MCF 10A (cell line): ENCODE measurements at regions not wholly inside any gene's neighbourhood (a gene's known extent, or its start where the extent isn't known, plus 50 kb on each side); places are given as distances from the start of the nearest gene placed in this dataset.
"Not testable (repeated sequence)": the region's sequence is repeated elsewhere in the genome, so short reads cannot be mapped to it uniquely, and the experiment has no call there.

Experiments used
- BruUV-seq: library from RNA; stranded (reverse); fragments of 400-500 nt; replicated peaks from 2 replicates; lab custom pipeline; 2021; lab: Mats Ljungman, UMichigan
- CTCF ChIA-PET: fragments of 300-600 bp; sonication (Branson Sonifier 250); formaldehyde crosslinking; extraction: SDS; loops from one replicate; lab custom pipeline; 2021; ENCODE audit warnings: antibody characterized with exemption, inconsistent platforms; lab: Yijun Ruan, JAX
- POLR2A ChIA-PET: fragments of 300-600, 350-650 bp; sonication (Branson Sonifier 250); formaldehyde crosslinking; extraction: SDS; loops from one replicate; lab custom pipeline; 2020; ENCODE audit warnings: antibody characterized with exemption, inconsistent platforms; lab: Yijun Ruan, JAX
- DNase-seq: peaks from one replicate; pipeline ENCODE4 v3.0.0-alpha.2; 2018; ENCODE audit not compliant: unreplicated experiment
- H3K27ac Mint-ChIP-seq: one replicate; pipeline ENCODE4 v1.8.0; 2022; ENCODE audit warnings: mild to moderate bottlenecking, low read depth, mixed read lengths; ENCODE audit not compliant: unreplicated experiment
- H3K27me3 Mint-ChIP-seq: one replicate; pipeline ENCODE4 v1.8.0; 2022; ENCODE audit warnings: mixed read lengths; ENCODE audit not compliant: insufficient read depth, unreplicated experiment
- H3K36me3 Mint-ChIP-seq: one replicate; pipeline ENCODE4 v1.8.0; 2022; ENCODE audit warnings: mild to moderate bottlenecking, moderate library complexity, mixed read lengths; ENCODE audit not compliant: insufficient read depth, unreplicated experiment
- H3K4me1 Mint-ChIP-seq: one replicate; pipeline ENCODE4 v1.8.0; 2022; ENCODE audit warnings: mixed read lengths; ENCODE audit not compliant: insufficient read depth, unreplicated experiment
- H3K4me3 Mint-ChIP-seq: one replicate; pipeline ENCODE4 v1.8.0; 2022; ENCODE audit warnings: mild to moderate bottlenecking, moderate library complexity, mixed read lengths; ENCODE audit not compliant: unreplicated experiment
- H3K9me3 Mint-ChIP-seq: one replicate; pipeline ENCODE4 v1.8.0; 2022; ENCODE audit warnings: mixed read lengths; ENCODE audit not compliant: unreplicated experiment
- intact Hi-C: fragments of 100-400 bp; cut with micrococcal nuclease; formaldehyde crosslinking; loops from 2 replicates; pipeline ENCODE4 v1.14.1; 2022
- TF ChIP-seq, protein P1 (sequence below): fragments of 200-600 bp; IDR thresholded peaks from one replicate; pipeline ENCODE4 v1.8.0; 2022; ENCODE audit warnings: antibody characterized with exemption, mild to moderate bottlenecking; ENCODE audit not compliant: unreplicated experiment

DNA sequence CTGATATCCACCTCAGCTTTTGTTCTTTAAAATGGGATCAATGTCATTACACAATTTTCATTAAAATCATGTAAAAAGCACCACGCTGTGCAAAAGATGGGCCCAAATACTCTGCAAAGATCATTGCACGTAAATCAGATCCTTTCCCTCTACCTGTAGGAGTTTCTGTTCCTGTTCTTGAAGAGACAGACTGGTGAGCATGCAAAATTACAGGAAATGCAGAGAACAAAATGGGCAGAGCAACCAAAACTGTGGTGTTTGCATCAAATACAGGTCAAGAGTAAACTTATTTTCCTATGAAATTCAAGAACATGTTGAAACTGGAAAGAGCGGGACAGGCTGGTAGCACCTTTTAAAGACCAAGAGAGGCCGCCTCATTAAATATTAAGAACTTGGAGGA lies 294.9 kb upstream of the ADGRL2 start:
- H3K4me1 Mint-ChIP-seq: no peaks in the 10 kb centered on the region
- no peaks in the 10 kb centered on the region for H3K27me3 Mint-ChIP-seq
- no peaks in the 10 kb centered on the region for H3K36me3 Mint-ChIP-seq
- intact Hi-C loops: no loop called here
- BruUV-seq: no TSS peak
- no peaks in the 10 kb centered on the region for H3K9me3 Mint-ChIP-seq
- no peak overlapping the region for H3K27ac Mint-ChIP-seq
- ChIA-PET CTCF (no interaction called here), POLR2A (no interaction called here)
- TF ChIP-seq, protein P1, sequence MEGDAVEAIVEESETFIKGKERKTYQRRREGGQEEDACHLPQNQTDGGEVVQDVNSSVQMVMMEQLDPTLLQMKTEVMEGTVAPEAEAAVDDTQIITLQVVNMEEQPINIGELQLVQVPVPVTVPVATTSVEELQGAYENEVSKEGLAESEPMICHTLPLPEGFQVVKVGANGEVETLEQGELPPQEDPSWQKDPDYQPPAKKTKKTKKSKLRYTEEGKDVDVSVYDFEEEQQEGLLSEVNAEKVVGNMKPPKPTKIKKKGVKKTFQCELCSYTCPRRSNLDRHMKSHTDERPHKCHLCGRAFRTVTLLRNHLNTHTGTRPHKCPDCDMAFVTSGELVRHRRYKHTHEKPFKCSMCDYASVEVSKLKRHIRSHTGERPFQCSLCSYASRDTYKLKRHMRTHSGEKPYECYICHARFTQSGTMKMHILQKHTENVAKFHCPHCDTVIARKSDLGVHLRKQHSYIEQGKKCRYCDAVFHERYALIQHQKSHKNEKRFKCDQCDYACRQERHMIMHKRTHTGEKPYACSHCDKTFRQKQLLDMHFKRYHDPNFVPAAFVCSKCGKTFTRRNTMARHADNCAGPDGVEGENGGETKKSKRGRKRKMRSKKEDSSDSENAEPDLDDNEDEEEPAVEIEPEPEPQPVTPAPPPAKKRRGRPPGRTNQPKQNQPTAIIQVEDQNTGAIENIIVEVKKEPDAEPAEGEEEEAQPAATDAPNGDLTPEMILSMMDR: no peak
- no peak for DNase-seq
- H3K4me3 Mint-ChIP-seq: no peak overlapping the region

DNA sequence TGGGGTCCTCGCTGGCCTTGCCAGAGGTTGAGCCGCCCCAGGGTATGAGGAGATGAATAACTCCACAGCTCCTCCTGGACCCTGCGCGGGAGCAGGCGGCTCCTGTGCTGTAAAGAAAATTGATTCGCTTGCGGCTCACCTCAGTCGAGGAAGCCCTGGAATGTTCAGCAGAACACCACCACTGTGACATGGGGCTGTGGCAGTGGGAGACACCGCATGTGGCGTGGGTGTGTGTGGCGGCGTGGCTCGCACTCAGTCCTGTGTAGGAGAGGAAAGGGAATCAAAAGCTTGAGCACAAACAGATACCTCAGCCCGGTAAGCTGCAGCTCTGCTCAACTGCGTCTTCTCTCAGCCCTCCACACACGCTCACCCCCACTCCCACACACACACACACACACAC lies 295.9 kb upstream of the ADGRL2 start:
- POLR2A ChIA-PET, H3K36me3 Mint-ChIP-seq, H3K4me3 Mint-ChIP-seq, H3K27me3 Mint-ChIP-seq, H3K27ac Mint-ChIP-seq, H3K4me1 Mint-ChIP-seq, DNase-seq, intact Hi-C loops, BruUV-seq, H3K9me3 Mint-ChIP-seq: not testable (repeated sequence)
- CTCF ChIA-PET: interaction anchor here (0.6 kb wide), 1 partner anchor 159 kb away, joined by 3 read pairs; no protein-coding TSS in a partner anchor

GRCh38 chr1:81502705-81503104 lies 298.0 kb upstream of the ADGRL2 start:
- H3K9me3 Mint-ChIP-seq, H3K27ac Mint-ChIP-seq, BruUV-seq, H3K4me3 Mint-ChIP-seq, CTCF ChIA-PET, DNase-seq, H3K27me3 Mint-ChIP-seq, POLR2A ChIA-PET, intact Hi-C loops, H3K36me3 Mint-ChIP-seq, H3K4me1 Mint-ChIP-seq: not testable (repeated sequence)

GRCh38 chr1:81501485-81501884 lies 299.2 kb upstream of the ADGRL2 start:
- intact Hi-C loops, H3K27ac Mint-ChIP-seq, H3K9me3 Mint-ChIP-seq, DNase-seq, H3K4me1 Mint-ChIP-seq, H3K36me3 Mint-ChIP-seq, CTCF ChIA-PET, BruUV-seq, H3K4me3 Mint-ChIP-seq, H3K27me3 Mint-ChIP-seq: not testable (repeated sequence)
- POLR2A ChIA-PET: interaction anchor here (0.7 kb wide), 1 partner anchor 11 kb away, joined by 3 read pairs; no protein-coding TSS in a partner anchor

- no peaks in the 10 kb centered on the region for H3K9me3 Mint-ChIP-seq
- H3K27me3 Mint-ChIP-seq: no peaks in the 10 kb centered on the region
- CTCF ChIA-PET: interaction anchor here (0.5 to 1.0 kb wide), 3 partner anchors 75 to 278 kb away, joined by 3 to 5 read pairs (median 3); no protein-coding TSS in a partner anchor
- H3K36me3 Mint-ChIP-seq: no peaks in the 10 kb centered on the region
- POLR2A ChIA-PET: no interaction called here
- TF ChIP-seq, protein P1: no peak
- no peak overlapping the region for H3K27ac Mint-ChIP-seq
- intact Hi-C loops: no loop called here
- H3K4me1 Mint-ChIP-seq: no peaks in the 10 kb centered on the region
- BruUV-seq: no TSS peak
- H3K4me3 Mint-ChIP-seq: no peak overlapping the region
- no peak for DNase-seq
Measured at GRCh38 chr1:81499487-81499886, 301.2 kb upstream of the ADGRL2 start.
